SK-N-MC (cell line): ENCODE measurements at regions not wholly inside any gene's neighbourhood (a gene's known extent, or its start where the extent isn't known, plus 50 kb on each side); places are given as distances from the start of the nearest gene placed in this dataset.

ENCODE experiments used
- EZH2 ChIP-seq: fragments of 200-600 bp; sonication (generic); IDR thresholded peaks from one replicate; pipeline ENCODE4 v1.6.1; 2017; ENCODE audit warnings: antibody characterized with exemption
- POLR2AphosphoS5 ChIP-seq: IDR thresholded peaks from 2 replicates; pipeline ENCODE4 v1.6.1; 2012; ENCODE audit warnings: mild to moderate bottlenecking, low read depth, low read length, borderline replicate concordance

GRCh38 chr2:12141618-12142258 lies 395.3 kb downstream of the LPIN1 start:
- no peak for TF ChIP-seq POLR2AphosphoS5
- no peak for TF ChIP-seq EZH2
